Prostate gland (tissue), 2 donors: ENCODE measurements at regions not wholly inside any gene's neighbourhood (a gene's known extent, or its start where the extent isn't known, plus 50 kb on each side); places are given as distances from the start of the nearest gene placed in this dataset.

ENCODE experiments used
- DNase-seq: peaks from one replicate; pipeline ENCODE4 v3.0.0-alpha.2; 2019; ENCODE audit warnings: low spot score
- H3K27ac ChIP-seq, 2 donors: fragments of 200-600 bp; sonication (generic); 2 replicates each; pipeline ENCODE4 v1.5.1; 2017 to 2019
- H3K27me3 ChIP-seq: fragments of 200-600 bp; sonication (generic); replicated peaks from 2 replicates; pipeline ENCODE4 v1.5.1; 2019; ENCODE audit not compliant: insufficient read depth
- H3K36me3 ChIP-seq, 2 donors: fragments of 200-600 bp; sonication (generic); 1 replicate in 1 of 2; 2 replicates in 1 of 2; pipeline versions ENCODE4 v1.5.1 to v1.8.1; 2017 to 2019
- H3K4me1 ChIP-seq: fragments of 200-600 bp; sonication (generic); replicated peaks from 2 replicates; pipeline ENCODE4 v1.5.1; 2019
- H3K4me3 ChIP-seq, 2 donors: fragments of 200-600 bp; sonication (generic); 2 replicates each; pipeline ENCODE4 v1.5.1; 2017 to 2019
- H3K9me3 ChIP-seq: fragments of 200-600 bp; sonication (generic); 2 replicates; pipeline ENCODE4 v1.5.1; 2017
- POLR2A ChIP-seq: fragments of 450-650 bp; IDR thresholded peaks from one replicate; pipeline ENCODE4 v1.6.1; 2016; ENCODE audit warnings: antibody characterized with exemption, mild to moderate bottlenecking
- POLR2AphosphoS5 ChIP-seq: sonication (generic); formaldehyde crosslinking; IDR thresholded peaks from one replicate; pipeline ENCODE4 v1.6.1; 2017; ENCODE audit warnings: antibody characterized with exemption
- WGBS: methylation state at CpG from one replicate; pipeline ENCODE4 v1.1.5; 2018; 5-methylcytosine and 5-hydroxymethylcytosine counted together
- intact Hi-C: fragments of 100-400 bp; cut with DNase I; formaldehyde crosslinking; loops from one replicate; pipeline ENCODE4 v1.14.2; 2022
- TF ChIP-seq, protein P1 (sequence below), 4 experiments: fragments of 200-600 bp in 2 of 4; fragments of 450-650 bp in 2 of 4; sonication (generic) in 2 of 4; IDR thresholded peaks; 1 replicate in 3 of 4; 2 replicates in 1 of 4; pipeline ENCODE4 v1.5.1; 2016 to 2019; ENCODE audit warnings: antibody characterized with exemption in 4 of 4, mild to moderate bottlenecking in 2 of 4, moderate library complexity in 2 of 4

GRCh38 chr2:599601-600000 lies 77.6 kb downstream of the TMEM18 start:
- TF ChIP-seq, protein P1, sequence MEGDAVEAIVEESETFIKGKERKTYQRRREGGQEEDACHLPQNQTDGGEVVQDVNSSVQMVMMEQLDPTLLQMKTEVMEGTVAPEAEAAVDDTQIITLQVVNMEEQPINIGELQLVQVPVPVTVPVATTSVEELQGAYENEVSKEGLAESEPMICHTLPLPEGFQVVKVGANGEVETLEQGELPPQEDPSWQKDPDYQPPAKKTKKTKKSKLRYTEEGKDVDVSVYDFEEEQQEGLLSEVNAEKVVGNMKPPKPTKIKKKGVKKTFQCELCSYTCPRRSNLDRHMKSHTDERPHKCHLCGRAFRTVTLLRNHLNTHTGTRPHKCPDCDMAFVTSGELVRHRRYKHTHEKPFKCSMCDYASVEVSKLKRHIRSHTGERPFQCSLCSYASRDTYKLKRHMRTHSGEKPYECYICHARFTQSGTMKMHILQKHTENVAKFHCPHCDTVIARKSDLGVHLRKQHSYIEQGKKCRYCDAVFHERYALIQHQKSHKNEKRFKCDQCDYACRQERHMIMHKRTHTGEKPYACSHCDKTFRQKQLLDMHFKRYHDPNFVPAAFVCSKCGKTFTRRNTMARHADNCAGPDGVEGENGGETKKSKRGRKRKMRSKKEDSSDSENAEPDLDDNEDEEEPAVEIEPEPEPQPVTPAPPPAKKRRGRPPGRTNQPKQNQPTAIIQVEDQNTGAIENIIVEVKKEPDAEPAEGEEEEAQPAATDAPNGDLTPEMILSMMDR (IDR thresholded peaks at IDR 0.05) = no peak
- TF ChIP-seq POLR2AphosphoS5 = no peak
- Histone ChIP-seq H3K4me3 (no peak overlapping the region), H3K27me3 (no peaks in the 10 kb centered on the region), H3K36me3 (no peaks in the 10 kb centered on the region), H3K9me3 (no peaks in the 10 kb centered on the region), H3K4me1 (no peaks in the 10 kb centered on the region), H3K27ac (no peak overlapping the region)
- intact Hi-C loops = no loop called here
- 74% methylated on average over 7 of the region's 8 CpGs for WGBS
- DNase-seq = no peak

DNA sequence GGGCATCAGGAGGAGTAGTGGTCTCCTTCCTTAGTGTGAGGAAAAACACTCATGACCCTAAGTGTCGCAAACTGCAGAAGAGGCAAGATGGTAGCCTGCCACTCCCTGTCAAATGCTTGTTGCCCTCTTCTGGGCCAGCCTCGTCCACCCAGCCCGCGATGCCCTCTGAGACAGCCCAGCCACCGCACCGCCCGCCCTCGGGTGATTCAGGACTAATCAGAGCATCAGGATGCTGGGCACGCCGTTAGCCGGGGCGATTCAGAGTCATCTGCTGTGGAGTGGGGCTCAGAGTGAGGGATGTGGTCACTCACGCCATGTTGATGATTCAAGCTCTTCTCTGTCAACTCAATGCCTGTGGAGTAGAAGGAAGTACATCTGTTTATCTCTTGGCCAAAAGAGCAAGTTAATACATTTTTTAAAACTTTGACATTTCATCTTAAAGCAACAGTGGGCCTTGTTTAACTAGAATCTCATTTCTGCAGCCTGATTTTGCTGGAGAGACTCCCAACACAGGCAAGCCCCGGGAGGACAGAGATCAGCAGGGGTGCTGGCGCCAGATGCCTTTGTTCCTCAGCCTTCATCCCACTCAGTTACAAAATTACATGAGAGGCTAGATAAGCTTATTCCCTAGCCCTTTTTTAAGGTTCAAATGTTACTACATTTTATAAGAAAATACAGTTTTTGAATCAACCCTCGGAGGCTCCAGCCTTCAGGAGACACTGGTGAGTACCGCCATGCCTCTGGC lies 79.0 kb downstream of the TMEM18 start:
- TF ChIP-seq, protein P1 (IDR thresholded peaks at IDR 0.05) = no peak
- TF ChIP-seq POLR2A (no peak), POLR2AphosphoS5 (no peak)
- H3K4me3 ChIP-seq = no peak overlapping the region
- H3K4me1 ChIP-seq = no peaks in the 10 kb centered on the region
- H3K9me3 ChIP-seq = no peaks in the 10 kb centered on the region
- 89% methylated on average over 17 of the region's 17 CpGs for WGBS
- no peak overlapping the region for H3K27ac ChIP-seq
- DNase-seq = no peak
- no peaks in the 10 kb centered on the region for H3K27me3 ChIP-seq
- intact Hi-C loops = no loop called here
- no peaks in the 10 kb centered on the region for H3K36me3 ChIP-seq

DNA sequence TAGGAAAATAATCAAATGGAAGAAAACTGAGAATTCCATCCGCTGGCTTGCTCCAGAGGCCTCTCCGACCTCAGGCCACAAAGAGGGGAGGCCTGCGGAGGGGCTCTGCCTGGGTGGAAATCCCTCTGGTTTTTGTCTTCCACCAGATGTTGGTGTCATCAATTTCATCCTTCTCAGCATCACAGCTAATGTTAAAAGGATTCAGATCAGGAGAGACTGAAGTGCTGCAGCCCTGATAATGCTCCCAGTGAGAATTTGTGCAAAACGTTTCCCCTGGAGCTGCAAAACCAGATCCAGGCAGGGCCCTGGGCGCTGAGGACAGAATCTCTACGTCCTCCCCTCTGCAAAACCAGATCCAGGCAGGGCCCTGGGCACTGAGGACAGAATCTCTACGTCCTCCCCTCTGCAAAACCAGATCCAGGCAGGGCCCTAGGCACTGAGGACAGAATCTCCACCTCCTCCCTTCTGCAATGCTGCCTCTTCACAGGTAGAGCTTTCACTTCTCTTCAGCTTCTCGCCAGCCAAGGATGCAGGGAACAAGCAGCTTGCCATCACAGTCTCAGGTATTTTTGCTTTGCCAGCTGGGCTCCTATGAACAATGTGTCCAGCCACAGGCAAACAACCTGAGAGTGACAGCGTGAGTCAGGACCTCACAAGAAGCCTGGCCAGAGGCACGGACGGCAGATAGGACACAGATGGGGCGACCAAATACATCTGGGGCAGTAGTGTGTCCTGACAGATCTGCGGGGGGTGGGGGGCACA lies 81.2 kb downstream of the TMEM18 start:
- DNase-seq = no peak
- Histone ChIP-seq H3K4me1 (no peaks in the 10 kb centered on the region), H3K36me3 (no peaks in the 10 kb centered on the region), H3K4me3 (no peak overlapping the region), H3K27me3 (no peaks in the 10 kb centered on the region), H3K9me3 (no peaks in the 10 kb centered on the region), H3K27ac (no peak overlapping the region)
- no peak for TF ChIP-seq POLR2AphosphoS5
- TF ChIP-seq, protein P1 (IDR thresholded peaks at IDR 0.05) = no peak
- TF ChIP-seq POLR2A = no peak
- intact Hi-C loops = no loop called here
- 85% methylated on average over 13 of the region's 13 CpGs for WGBS

DNA sequence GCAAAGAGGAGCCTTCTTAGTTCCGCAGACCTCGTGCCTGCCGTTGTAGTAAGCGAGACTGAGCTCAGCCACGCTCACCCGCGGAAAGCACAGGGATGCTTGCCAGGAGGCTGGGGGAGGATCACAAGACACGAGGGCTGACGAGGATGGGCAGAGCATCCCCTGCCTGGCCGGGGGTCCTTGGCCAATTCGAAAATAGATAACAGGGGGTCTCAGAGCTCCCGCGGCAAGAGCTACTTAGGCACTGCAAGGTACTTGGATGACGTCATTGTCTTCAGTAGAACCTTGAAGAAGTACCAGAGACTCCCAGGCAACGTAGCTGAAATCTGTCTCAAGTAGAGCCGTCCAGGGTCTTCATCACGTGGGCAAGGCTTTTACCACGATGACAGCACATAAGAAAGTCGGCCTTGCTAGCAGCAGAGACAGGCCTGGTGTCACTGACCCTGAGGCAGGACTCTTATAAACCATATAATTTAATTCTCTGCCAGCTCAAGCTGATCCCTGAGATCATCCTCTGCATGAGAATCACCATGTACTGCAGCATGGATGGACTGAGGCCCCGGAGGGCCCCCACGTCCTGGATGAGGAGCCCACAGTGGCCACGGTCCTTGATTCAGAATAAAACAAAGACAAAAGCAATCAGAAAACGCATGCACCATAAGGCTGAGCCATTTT lies 81.9 kb downstream of the TMEM18 start:
- Histone ChIP-seq H3K27me3 (no peaks in the 10 kb centered on the region), H3K4me1 (no peaks in the 10 kb centered on the region), H3K9me3 (no peaks in the 10 kb centered on the region), H3K27ac (no peak overlapping the region), H3K4me3 (no peak overlapping the region), H3K36me3 (no peaks in the 10 kb centered on the region)
- WGBS = 90% methylated on average over 23 of the region's 23 CpGs
- DNase-seq = no peak
- TF ChIP-seq POLR2A (no peak), POLR2AphosphoS5 (no peak)
- TF ChIP-seq, protein P1 (IDR thresholded peaks at IDR 0.05) = no peak
- intact Hi-C loops = no loop called here
